ENCODE measurements at regions not wholly inside any gene's neighbourhood (a gene's known extent, or its start where the extent isn't known, plus 50 kb on each side); places are given as distances from the start of the nearest gene placed in this dataset.

DNA sequence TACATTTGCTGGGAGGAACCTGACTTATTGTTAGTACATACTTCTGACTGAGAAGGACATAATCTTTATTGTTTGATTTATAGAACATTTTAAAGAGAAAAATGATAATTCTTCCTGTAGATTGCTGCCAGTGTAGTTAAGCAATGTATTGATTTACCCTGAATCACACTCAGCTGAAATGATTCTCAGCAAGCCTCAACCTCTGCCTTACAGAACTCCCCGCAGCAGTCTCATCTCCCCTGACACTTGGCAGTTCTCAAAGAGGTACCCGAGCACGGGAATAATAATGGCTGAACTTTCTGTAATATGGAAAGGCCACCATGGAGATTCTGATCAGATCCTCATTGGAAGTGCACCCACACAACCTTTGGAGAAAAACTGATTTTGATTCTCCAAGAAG, 74.9 kb upstream of the RFX3 start:
- H3K4me1 ChIP-seq (ENCODE audit: low read depth): no peaks in the 10 kb centered on the region
- no peak overlapping the region for H3K4me3 ChIP-seq
- H3K9me3 ChIP-seq: no peaks in the 10 kb centered on the region
- DNase-seq: no peak
- no peak for ATAC-seq
- TF ChIP-seq, protein P1, sequence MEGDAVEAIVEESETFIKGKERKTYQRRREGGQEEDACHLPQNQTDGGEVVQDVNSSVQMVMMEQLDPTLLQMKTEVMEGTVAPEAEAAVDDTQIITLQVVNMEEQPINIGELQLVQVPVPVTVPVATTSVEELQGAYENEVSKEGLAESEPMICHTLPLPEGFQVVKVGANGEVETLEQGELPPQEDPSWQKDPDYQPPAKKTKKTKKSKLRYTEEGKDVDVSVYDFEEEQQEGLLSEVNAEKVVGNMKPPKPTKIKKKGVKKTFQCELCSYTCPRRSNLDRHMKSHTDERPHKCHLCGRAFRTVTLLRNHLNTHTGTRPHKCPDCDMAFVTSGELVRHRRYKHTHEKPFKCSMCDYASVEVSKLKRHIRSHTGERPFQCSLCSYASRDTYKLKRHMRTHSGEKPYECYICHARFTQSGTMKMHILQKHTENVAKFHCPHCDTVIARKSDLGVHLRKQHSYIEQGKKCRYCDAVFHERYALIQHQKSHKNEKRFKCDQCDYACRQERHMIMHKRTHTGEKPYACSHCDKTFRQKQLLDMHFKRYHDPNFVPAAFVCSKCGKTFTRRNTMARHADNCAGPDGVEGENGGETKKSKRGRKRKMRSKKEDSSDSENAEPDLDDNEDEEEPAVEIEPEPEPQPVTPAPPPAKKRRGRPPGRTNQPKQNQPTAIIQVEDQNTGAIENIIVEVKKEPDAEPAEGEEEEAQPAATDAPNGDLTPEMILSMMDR (IDR thresholded peaks at IDR 0.05): no peak
- intact Hi-C loops (cut with DNase I, micrococcal nuclease): no loop called here
- H3K36me3 ChIP-seq (ENCODE audit: low read depth): no peaks in the 10 kb centered on the region

DNA sequence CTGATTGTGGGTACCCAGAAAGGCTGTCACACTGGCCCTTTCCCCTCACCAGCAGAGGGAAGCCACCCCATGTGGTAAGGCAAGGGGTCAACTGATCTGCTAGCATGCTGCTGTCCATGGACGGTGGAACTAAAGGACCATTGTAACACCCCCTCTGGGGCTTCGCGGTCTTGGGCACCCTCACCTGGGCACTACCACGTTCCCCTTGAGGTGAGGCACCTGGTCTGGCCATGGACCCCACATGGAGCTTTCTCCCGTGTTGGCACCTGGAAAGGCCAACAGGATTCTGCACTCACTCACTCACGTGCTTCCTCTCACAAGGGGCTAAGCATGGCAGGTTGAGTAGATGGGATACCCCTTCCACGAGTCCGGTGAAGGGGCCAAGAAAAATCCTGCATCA, 72.0 kb upstream of the RFX3 start:
- Histone ChIP-seq H3K4me3 (no peak overlapping the region), H3K4me1 (ENCODE audit: low read depth) (no peaks in the 10 kb centered on the region), H3K9me3 (no peaks in the 10 kb centered on the region), H3K36me3 (ENCODE audit: low read depth) (no peaks in the 10 kb centered on the region)
- DNase-seq: no peak
- intact Hi-C loops (cut with DNase I, micrococcal nuclease): no loop called here
- TF ChIP-seq, protein P1 (IDR thresholded peaks at IDR 0.05): no peak
- ATAC-seq: no peak

GRCh38 chr9:3586066-3586465, 60.3 kb upstream of the RFX3 start:
- no peak for DNase-seq
- H3K4me1 ChIP-seq (ENCODE audit: low read depth): no peaks in the 10 kb centered on the region

DNA sequence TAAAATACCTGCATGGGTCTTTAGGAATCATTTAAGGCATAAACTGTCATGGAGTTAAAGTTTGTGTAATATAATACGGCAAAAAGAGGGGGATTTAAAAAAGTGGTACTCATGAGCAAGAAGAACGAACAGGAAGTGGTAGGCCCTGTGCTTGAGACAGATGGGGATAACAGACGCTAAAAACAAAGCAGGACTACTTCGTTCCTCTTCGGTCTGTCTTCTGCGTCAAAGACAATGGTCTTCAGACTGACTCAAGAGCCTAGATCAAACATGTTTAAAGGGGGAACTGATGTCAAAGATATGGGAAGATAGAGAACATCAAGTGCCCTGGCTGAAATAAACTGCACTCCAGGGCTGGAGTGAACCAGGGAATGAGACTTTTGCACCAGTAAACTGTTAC, 59.8 kb upstream of the RFX3 start:
- intact Hi-C loops (cut with DNase I, micrococcal nuclease): no loop called here
- DNase-seq (no peak), ATAC-seq (no peak)
- Histone ChIP-seq H3K36me3 (ENCODE audit: low read depth) (no peaks in the 10 kb centered on the region), H3K4me1 (ENCODE audit: low read depth) (no peaks in the 10 kb centered on the region), H3K4me3 (no peak overlapping the region), H3K9me3 (peaks cover 16% of the 10 kb centered on the region)
- TF ChIP-seq, protein P1 (IDR thresholded peaks at IDR 0.05): no peak

More at GRCh38 chr9:3586066-3586465, 60.3 kb upstream of the RFX3 start:
- no peak overlapping the region for H3K4me3 ChIP-seq
- TF ChIP-seq, protein P1 (IDR thresholded peaks at IDR 0.05): no peak
- intact Hi-C loops (cut with DNase I, micrococcal nuclease): no loop called here
- no peaks in the 10 kb centered on the region for H3K36me3 ChIP-seq (ENCODE audit: low read depth)
- peaks cover 12% of the 10 kb centered on the region for H3K9me3 ChIP-seq
- ATAC-seq: no peak

GRCh38 chr9:3578786-3579185, 53.0 kb upstream of the RFX3 start:
- Histone ChIP-seq H3K36me3 (ENCODE audit: low read depth) (no peaks in the 10 kb centered on the region), H3K9me3 (peaks cover 24% of the 10 kb centered on the region), H3K4me3 (no peak overlapping the region), H3K4me1 (ENCODE audit: low read depth) (no peaks in the 10 kb centered on the region)
- intact Hi-C loops (cut with DNase I, micrococcal nuclease): no loop called here
- TF ChIP-seq, protein P1 (IDR thresholded peaks at IDR 0.05): no peak
- ATAC-seq (no peak), DNase-seq (no peak)

GRCh38 chr9:3576328-3576727, 50.5 kb upstream of the RFX3 start:
- peaks cover 12% of the 10 kb centered on the region for H3K9me3 ChIP-seq
- H3K4me1 ChIP-seq (ENCODE audit: low read depth): no peaks in the 10 kb centered on the region
- no peak overlapping the region for H3K4me3 ChIP-seq
- TF ChIP-seq, protein P1 (IDR thresholded peaks at IDR 0.05): no peak
- peak in 1 of 3 donors; percentile 25 for DNase-seq
- intact Hi-C loops (cut with DNase I, micrococcal nuclease): no loop called here
- H3K36me3 ChIP-seq (ENCODE audit: low read depth): no peaks in the 10 kb centered on the region
- ATAC-seq: no peak
